Forelimb muscle (tissue), 1 donor: ENCODE measurements at regions not wholly inside any gene's neighbourhood (a gene's known extent, or its start where the extent isn't known, plus 50 kb on each side); places are given as distances from the start of the nearest gene placed in this dataset.

Experiments used
- DNase-seq: peaks from one replicate; pipeline ENCODE4 v3.0.0-alpha.2; 2013; ENCODE audit warnings: low read depth

DNA sequence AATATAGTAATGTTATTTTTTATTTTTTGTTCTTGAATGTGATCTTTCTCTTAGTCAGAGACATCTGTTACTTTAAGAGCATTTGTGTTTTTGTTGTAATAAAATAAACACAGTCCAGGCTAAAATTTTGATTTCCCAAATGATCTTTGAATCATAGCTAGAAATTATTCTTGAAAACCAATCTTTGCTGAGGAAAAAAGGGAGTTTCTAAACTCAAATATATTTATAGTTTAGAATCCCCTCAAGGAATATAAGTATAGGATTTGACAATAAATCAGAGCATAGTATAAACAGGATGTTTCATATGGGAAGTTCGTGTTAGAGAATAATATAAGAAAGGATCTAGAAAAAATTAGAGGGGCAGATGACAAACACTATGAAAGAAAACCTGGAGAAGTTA, 118.8 kb upstream of the ADAMTS19 start:
- DNase-seq: no peak

DNA sequence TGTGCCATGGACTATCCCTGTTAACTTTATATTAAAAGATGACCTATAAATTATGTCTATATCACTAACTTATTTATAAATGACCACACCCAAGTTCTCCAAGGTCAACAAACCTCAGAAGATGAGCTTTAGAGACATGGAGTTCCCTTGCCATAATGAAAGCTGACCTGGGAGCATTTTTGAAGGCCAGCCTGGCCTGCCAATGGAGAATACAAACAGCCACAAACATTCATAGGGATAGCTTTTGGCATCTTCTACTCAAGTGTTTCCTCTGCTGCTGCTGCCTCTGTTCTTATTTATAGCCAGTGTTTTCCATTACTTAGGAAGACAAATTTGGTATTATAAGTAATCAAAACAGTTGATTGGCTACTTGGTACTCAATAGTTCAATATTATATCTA, 117.3 kb upstream of the ADAMTS19 start:
- DNase-seq: no peak

DNA sequence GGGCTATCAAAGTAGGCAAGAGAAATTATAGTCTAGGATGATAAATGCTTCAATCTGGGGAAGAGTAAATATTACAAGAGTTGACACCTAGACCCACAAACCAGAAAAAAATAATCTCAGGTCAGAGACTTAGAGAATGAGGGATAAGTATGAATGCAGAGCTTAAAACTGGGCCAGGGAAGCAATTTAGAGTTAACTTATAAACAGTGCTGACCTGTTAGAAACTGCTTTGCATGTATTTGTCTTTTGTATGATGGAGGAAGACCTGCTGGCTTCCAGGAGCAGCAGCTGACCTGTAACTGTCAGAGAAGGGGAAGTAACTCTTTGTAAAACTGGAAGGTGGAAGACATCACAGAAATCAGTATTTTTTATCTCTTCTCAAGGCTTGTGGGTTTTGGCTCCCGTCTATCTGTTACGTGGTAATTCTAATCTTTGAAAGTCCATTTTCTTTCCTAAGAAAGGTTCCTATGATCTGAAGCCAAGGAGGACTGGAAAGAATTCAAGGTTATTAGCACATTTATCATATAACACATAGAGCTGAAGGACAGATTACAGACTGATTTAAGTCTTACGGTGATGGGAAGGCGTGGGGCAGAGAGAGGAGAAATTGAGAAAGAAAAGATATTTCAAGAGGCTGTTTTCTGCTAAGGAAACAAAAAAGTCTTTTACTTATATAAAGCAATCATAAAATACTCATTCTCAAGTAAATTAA, 114.7 kb upstream of the ADAMTS19 start:
- no peak for DNase-seq

DNA sequence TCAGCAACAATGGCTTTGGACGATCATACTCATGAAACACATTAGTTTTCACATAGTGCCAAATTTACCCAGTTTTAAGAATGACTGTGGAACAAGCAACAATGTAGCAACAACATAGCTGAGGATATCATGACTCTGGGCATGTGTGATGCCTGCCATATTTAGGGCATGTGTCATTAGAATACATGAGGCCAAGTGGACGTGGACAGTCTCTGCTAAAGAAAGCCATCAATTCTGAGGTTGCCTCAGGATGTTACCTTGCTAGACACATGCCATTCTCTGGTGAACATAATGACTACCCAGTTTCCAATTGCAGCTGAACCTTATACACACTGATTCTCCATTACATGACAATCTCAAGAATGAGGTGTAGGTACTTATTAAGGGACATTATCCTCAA, 103.3 kb upstream of the ADAMTS19 start:
- DNase-seq: no peak

DNA sequence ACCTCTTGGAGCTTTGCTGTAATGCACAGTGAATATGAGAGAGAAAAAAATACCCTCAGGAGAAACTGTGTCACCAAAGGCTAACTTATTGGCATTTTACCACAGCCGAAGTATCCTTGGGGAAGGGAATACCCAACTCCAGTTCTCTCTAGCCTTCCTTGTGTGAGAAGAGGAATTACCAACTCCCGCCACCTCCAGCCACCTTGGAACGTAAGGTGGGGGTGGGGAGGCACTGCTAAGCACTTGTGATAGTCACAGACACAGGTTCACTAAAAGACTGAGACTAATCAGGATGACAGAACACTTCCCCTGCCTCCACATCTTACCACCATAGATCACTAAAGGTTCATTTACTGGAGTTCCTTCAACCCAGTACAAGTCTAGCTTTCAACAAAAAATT, 102.0 kb upstream of the ADAMTS19 start:
- DNase-seq: no peak

DNA sequence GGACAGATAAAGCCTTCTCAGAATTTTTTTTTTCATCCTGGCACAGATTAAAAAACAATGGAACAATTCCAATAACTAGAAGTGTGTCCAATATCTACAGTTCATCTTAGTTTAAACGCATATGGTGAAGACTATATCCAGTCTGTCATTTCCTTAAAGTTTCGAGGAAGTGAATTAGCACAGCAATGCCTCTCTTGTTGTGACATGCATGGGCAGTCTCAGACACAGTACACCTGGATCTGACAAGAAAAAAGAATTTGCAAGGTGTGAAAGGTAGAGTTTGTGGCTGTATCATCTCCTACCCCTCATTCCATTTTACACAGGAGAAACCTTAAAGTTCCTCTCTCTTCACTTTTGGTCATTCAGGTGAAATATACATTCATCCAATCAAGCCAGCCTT, 100.6 kb upstream of the ADAMTS19 start:
- DNase-seq: no peak

DNA sequence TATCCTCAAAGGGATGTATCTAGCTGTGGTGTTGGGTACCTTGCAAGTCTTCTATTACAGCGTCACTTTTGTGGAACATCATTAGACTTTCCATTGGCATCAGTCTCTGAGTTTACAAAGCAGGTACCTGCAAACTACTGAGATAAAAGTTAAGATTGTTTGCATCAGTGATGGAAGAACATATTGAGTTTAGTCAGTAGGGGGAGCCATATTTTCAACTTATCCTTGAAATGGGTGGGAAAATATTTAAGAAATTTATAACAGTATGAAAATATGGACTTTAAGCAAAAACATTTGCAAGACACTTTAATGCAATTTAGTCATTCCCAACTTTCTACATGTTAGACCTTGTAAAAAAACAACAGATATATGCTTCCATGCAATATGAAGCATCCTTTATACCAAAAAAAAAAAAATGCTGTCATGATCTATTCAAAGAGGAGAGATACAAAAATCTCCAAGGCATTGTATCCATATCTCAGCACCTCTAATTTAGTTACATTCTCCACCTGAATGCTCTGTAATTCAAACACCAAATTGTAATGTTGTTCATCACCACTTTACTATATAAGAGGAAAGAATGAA, 98.6 kb upstream of the ADAMTS19 start:
- no peak for DNase-seq

DNA sequence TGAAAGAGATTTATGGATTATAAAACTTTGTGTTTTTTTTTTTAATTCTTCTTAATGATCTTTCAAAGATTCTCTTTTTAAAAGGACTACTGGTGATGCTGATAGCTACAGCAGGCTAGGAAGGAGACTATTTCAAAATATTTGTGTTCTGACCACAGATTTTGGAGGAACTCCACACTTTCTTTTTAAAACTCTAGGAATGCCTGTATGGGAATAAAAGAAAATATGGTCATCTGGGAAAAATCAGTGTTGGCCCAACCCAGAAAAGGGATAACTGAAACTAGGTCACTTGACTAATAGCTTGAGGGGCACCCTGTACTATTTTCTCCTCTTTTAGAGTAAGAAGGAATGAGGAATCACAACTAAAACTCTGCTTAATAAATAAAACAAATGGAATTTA, 97.6 kb upstream of the ADAMTS19 start:
- DNase-seq: no peak

DNA sequence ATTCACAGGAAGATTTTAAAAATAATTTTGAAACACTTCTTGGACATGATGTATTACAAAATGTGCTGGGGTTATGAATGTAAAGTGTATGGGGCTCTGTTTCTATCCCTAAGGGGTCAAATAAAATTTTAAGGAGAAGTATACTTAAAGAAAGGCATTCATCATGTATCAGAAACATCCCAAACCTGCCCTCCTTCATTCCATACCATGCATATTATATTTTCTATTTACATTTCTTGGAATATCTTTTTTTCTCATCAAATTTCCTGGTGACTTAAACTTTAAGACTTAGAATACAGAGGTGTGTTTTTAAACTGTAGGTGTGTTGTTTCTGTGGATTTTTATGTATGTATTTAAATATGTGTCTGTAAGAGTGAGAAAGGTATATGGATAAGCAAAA, 96.1 kb upstream of the ADAMTS19 start:
- DNase-seq: no peak

DNA sequence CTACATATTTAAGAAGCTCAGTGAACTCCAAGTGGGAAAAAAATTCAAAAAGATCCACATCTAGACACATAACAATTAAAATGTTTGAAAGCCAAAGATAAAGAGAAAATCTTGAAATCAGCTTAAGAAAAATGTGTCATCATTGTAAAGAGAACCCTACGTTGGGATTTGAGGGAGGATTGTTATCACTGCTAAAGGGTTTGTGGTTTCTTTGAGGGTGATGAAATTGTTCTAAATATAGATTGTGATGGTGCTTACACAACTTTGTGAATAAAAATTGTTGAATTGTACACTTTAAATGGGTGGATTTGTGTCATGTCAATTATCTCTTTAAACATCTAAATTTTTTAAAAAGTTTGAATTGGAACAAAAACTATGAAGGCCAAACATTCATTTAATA, 92.2 kb upstream of the ADAMTS19 start:
- DNase-seq: no peak

DNA sequence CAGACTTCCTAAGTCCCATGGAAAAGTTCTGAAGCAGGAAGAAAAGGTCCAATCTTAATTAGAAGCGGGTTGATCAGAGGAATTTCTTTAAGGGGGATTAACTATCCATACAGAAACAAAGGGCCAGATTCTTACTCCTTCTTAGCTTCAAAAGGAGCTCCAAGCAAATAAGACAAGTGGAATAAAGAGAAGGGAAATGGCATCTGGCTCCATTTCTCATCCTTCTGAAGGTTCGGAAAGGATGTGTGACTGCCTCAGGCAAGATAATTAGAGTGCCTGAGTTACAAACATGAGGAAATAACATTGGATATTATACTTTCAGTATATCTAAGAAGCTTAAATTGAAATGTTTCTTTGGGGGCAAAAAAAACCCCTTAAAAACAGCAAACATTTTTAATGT, 88.1 kb upstream of the ADAMTS19 start:
- DNase-seq: no peak

DNA sequence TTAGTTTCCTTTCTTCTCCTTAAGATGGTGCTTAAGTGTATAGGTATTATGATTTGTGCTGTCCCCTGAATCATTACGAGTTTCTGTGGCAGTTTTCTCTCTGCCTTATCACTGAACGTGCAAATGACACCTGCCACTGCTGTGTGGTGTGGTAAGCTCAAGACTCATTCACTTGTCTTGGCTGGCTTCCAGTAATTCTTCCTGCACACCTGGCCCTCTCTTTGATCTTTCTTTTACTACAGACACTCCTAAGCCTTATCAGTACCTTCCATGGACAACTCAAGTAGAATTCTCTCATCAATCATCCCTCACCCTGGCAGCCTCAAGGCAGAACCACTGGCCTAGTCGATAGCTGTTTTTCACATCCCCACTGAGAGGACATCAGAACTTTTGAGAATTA, 82.6 kb upstream of the ADAMTS19 start:
- DNase-seq: no peak

DNA sequence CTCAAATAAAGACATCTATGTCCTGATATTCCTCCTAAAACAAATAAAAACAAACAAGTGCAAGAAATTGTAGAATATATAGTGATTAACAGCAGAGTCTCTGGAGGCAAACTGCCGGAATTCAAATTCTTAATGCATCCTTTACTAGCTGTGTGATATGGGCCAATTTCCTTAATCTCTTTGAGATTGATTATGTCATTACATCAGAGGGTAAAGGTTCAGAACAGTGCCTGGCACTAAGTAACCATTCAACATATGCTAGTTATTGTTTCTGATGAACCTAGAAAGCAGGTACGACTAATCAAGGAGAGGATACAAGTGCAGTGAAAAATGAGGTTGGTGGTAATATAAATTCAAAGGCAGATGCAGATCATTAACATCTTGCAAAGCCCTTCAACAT, 81.1 kb upstream of the ADAMTS19 start:
- no peak for DNase-seq

DNA sequence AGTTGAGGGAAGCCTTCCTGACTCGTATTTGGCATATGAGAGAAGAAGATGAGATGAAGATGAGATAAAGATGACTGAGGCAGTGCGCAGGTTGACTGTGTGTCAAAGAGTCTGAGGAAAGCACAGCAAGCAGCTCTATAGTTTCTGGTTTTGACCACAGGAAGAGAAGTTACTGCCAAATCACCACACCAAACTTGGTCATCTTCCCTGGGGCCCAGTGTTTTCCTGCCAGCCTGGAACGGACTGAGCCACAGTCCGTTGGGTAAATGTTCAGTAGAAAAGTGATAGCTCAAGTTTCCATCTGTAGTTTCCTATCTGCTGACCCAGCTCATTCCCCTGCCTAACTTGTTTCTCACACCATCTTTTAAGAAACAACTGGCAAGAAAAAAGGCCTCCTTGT, 80.7 kb upstream of the ADAMTS19 start:
- no peak for DNase-seq

DNA sequence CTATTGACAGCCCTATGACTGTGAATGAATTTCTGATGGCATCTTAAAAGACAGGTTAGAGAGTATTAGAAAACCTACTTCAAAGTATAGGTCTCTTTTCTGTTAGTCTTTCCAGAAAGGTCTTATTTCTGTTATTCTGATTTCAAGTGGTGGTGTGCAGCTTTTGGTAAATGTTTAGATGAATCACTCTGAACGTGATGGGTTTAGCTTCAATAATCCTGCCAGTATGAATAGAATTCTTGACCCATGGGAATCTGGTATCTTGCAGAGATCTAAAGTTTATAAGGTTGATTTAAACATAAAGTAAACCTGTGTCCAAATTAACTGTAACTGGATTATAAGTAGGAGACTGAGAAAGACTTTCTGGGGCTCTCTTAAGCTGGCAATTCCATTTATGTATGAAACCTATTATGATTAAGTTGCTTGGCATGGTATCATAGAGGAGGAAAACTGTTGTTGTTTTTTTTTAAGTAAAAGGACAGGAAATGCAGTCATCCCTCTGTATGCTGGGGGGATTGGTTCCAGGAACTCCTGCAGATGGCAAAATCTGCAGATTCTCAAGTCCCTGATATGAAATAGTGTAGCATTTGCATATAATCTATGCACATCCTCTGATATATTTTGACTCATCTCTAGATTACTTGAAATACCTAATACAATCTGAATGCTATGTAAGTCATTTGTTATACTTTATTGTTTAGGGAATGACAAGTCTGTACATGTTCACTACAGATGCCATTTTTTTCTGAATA, 77.0 kb upstream of the ADAMTS19 start:
- DNase-seq: no peak

DNA sequence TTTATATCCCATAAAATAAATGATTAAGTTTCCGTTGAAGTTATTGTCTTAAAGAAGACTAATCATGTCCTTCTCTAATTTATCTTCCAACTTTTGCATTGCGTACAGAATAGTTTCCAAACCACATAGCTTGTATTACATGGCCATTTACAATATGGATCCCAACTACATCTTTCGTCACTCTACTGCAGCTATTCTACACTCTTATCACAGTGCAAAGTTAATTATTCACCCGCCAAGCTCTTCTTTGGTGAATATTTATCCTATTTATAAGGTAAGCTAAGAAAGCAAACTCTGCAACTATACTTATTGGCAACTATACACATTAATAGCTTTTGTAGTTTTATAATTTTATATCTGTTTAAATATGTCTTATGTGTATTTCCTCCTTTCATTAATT, 75.9 kb upstream of the ADAMTS19 start:
- DNase-seq: no peak

DNA sequence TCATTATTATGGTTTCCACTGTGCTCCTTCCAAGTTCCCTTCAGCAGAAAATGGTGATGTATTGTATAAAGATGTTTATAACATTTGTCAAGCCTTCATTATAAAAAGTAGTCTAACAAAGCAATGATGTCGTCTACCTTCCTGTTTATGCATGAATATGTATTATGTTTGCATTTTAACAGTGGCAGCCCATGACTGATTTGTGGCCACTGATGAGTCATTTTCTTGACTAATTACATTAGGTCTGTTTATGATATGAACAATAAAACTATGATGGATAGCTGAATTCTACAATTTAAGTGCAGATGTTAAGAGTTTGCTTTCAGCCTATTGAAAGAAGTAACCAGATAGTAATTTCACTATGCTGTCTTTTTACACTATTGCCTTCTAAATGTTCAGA, 75.4 kb upstream of the ADAMTS19 start:
- no peak for DNase-seq

DNA sequence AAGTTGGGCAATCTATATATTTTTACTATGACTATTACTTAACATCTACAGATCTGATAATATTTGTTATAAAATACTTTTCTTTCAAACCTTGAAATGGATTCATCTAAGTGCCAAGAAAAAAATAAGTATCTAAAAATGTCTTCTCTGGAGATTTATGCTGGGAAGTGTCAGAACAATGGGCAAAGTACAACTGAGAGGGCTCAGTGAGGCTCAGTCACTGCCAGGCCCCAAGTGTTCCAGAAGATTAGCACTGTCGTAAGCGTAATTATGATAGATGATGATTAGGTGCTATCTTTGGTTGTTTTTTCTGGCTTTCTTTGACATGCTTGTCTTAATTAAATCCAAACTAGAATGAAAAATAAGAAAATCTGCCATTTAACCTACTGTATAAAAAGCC, 72.2 kb upstream of the ADAMTS19 start:
- DNase-seq: no peak

DNA sequence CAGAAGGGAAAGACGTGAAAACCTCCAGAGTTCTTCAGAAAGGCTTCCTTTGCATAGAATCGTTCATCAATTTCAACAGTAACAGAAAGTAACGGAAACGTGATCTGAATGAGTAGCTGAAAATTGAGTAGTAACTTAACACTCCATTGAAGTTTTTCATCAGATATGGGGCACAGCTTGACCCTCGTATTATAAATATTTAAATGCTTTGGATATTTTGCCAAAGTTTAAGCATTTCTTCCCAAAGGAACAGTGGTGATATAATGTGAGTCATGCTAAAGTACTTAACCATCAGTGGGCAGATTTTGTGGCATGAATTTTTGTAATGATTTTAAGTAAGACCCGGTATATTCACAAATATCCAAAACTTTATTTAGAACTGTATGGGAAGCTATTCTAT, 67.4 kb upstream of the ADAMTS19 start:
- DNase-seq: no peak

DNA sequence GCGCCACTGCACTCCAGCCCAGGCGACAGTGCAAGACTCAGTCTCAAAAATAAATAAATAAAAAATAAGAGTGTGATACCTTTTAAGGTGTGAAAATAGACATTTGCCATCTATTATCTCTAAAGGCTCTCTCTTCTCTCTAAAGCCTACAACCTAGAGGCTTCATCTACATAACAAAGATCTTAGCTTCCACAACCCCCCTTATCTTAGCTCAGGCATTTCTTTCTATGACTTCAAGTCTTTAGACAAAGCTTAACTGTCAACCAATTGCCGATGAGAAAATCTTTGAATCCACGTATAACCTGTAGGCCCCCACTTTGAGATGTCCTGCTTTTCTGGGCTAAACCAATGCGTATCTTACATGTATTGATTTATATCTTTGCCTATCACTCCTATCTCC, 64.9 kb upstream of the ADAMTS19 start:
- no peak for DNase-seq

DNA sequence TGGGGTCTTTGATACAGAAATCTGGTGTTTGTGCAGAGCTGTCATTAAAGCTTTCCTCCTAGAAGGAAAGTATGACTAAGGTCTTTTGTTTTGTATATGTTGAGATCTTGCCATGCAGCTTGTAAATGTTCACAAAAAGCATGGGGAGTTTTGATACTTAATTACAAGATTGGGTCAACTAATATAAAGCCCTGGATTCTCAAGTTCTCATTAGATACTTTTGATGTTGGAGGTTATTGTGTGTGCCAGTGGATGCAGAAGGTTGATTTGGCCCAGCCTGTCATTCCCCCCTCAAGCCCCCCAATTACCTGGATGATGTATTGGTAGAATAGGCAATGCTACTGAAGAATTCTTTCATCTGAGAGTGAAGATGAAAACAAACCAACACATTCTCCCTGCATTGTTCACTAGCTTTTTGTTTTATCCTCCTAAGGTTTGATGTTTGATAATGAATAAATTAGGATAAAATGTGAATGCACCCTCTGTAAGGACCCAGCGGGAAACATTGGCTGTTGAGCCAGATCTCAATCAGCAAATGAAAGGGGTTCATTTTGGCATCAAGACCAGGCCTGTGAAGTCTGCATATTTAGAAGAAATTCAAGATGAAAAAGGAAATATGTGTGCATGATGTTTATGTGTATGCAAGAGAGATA, 61.9 kb upstream of the ADAMTS19 start:
- no peak for DNase-seq

DNA sequence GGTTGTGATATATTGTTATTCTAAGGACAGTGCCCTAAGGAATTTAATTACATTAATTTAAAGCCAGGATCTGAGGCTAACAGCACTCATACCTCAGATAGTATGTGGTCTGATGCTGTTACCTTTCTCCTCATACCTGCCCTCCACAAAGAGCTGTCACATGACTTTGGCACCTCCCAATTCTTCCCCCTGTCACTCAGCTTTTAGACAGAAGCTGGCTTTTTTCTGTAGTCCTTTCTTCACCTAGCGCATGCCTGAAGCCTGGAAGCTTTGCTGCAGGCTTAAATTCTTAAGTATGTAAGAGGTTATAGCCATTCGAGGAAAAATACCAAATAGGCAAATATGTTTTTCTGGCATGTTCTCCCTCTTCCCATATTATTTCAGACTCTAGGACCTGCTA, 61.0 kb upstream of the ADAMTS19 start:
- no peak for DNase-seq
